ENCODE measurements at regions not wholly inside any gene's neighbourhood (a gene's known extent, or its start where the extent isn't known, plus 50 kb on each side); places are given as distances from the start of the nearest gene placed in this dataset.

DNA sequence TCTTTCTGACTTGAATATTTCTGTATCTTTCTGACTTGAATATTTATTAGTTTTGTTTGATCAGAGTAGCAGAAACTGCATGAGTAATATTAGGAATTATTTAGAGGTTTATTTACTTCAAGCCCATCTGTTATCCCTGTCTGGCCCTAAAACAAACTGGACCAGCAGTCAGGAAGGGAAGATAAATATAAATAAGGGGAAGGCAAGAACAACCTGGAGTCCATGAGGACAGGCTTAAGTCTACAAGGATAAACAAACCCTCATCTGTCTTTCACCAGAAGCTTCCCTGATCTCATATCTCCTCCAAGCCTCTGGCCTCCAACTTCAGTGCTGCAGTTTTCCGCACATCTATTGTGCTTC, 524.9 kb downstream of the CENPC start:
- Histone ChIP-seq H3K79me2 (ENCODE audit: control insufficient read depth, insufficient read depth, low read length) (no peaks in the 10 kb centered on the region), H3K27ac (ENCODE audit: insufficient read depth, low read length) (no peak overlapping the region), H3K9ac (ENCODE audit: insufficient read depth, low read length) (no peak overlapping the region), H4K20me1 (ENCODE audit: control insufficient read depth, extremely low read depth, insufficient read depth, low read length) (no peaks in the 10 kb centered on the region), H3K4me1 (ENCODE audit: control insufficient read depth, extremely low read depth, insufficient read depth, low read length) (no peaks in the 10 kb centered on the region), H3K4me3 (replicated peaks in 1 of 4; ENCODE audit: control extremely low read depth in 1 of 4, insufficient read depth in 1 of 4, low read depth in 3 of 4, low read length in 4 of 4) (no peak overlapping the region), H3K9me3 (ENCODE audit: control insufficient read depth, insufficient read depth, low read depth, low read length) (no peaks in the 10 kb centered on the region), H3K4me2 (ENCODE audit: extremely low read depth, insufficient read depth, low read length) (no peak overlapping the region), H2AFZ (ENCODE audit: low read length) (no peak overlapping the region), H3K36me3 (ENCODE audit: control insufficient read depth, insufficient read depth, low read length) (no peaks in the 10 kb centered on the region), H3K27me3 (ENCODE audit: control insufficient read depth, insufficient read depth, low read length) (no peaks in the 10 kb centered on the region)
- DNase-seq (ENCODE audit: low read depth in 2 of 2) = peak in 1 of 2 donors; percentile 18
- TF ChIP-seq, protein P1, sequence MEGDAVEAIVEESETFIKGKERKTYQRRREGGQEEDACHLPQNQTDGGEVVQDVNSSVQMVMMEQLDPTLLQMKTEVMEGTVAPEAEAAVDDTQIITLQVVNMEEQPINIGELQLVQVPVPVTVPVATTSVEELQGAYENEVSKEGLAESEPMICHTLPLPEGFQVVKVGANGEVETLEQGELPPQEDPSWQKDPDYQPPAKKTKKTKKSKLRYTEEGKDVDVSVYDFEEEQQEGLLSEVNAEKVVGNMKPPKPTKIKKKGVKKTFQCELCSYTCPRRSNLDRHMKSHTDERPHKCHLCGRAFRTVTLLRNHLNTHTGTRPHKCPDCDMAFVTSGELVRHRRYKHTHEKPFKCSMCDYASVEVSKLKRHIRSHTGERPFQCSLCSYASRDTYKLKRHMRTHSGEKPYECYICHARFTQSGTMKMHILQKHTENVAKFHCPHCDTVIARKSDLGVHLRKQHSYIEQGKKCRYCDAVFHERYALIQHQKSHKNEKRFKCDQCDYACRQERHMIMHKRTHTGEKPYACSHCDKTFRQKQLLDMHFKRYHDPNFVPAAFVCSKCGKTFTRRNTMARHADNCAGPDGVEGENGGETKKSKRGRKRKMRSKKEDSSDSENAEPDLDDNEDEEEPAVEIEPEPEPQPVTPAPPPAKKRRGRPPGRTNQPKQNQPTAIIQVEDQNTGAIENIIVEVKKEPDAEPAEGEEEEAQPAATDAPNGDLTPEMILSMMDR (conservative IDR thresholded peaks at IDR 0.05 in 1 of 2, IDR thresholded peaks at IDR 0.05 in 1 of 2; ENCODE audit: low read depth in 1 of 2, low read length in 2 of 2) = no peak

DNA sequence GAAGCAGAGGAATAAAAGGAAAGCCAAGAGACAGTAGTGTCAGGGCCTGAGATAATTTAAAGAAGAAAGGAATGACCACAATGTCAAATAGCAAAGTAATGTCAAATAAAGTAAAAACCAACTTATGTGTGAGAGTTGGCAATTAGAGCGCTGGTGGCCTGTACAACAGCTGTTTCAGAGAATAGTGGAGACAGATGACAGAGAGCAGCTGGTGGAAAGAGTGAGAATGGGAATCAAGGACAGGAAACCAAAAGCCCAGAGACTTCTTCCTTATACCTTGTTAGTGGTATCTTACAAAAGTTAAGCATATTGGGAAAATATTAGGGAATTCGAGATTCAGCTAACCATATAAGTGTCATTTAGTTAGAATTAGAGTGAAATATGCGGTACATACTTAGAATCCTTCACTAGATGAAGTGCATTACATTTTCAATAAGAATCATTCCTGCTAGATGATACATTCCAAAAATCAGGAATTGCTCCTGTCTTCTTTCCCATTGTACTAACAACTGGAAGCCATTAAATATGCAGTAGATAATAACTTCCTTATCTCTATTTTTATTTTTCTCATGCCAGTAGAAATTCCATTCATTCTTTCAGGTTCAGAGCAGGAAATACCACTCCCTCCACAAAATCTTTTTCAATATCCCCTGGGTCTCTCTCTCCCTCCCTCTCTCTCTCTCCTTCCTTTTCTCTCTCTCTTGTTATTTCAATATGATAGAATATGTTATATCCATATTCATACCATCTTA, 525.4 kb downstream of the CENPC start:
- H3K4me3 ChIP-seq (replicated peaks in 1 of 4; ENCODE audit: control extremely low read depth in 1 of 4, insufficient read depth in 1 of 4, low read depth in 3 of 4, low read length in 4 of 4) = no peak overlapping the region
- no peak for TF ChIP-seq EZH2 (IDR thresholded peaks at IDR 0.05; ENCODE audit: low read length, missing control alignments)
- TF ChIP-seq, protein P1 (conservative IDR thresholded peaks at IDR 0.05 in 1 of 2, IDR thresholded peaks at IDR 0.05 in 1 of 2; ENCODE audit: low read depth in 1 of 2, low read length in 2 of 2) = no peak
- no peak overlapping the region for H3K4me2 ChIP-seq (ENCODE audit: extremely low read depth, insufficient read depth, low read length)
- H3K79me2 ChIP-seq (ENCODE audit: control insufficient read depth, insufficient read depth, low read length) = no peaks in the 10 kb centered on the region
- H4K20me1 ChIP-seq (ENCODE audit: control insufficient read depth, extremely low read depth, insufficient read depth, low read length) = no peaks in the 10 kb centered on the region
- H3K4me1 ChIP-seq (ENCODE audit: control insufficient read depth, extremely low read depth, insufficient read depth, low read length) = no peaks in the 10 kb centered on the region
- H3K27me3 ChIP-seq (ENCODE audit: control insufficient read depth, insufficient read depth, low read length) = no peaks in the 10 kb centered on the region
- no peak overlapping the region for H3K27ac ChIP-seq (ENCODE audit: insufficient read depth, low read length)
- no peaks in the 10 kb centered on the region for H3K36me3 ChIP-seq (ENCODE audit: control insufficient read depth, insufficient read depth, low read length)
- no peak overlapping the region for H2AFZ ChIP-seq (ENCODE audit: low read length)
- no peak overlapping the region for H3K9ac ChIP-seq (ENCODE audit: insufficient read depth, low read length)
- no peaks in the 10 kb centered on the region for H3K9me3 ChIP-seq (ENCODE audit: control insufficient read depth, insufficient read depth, low read depth, low read length)
- peak in 1 of 2 donors; percentile 55 for DNase-seq (ENCODE audit: low read depth in 2 of 2)

DNA sequence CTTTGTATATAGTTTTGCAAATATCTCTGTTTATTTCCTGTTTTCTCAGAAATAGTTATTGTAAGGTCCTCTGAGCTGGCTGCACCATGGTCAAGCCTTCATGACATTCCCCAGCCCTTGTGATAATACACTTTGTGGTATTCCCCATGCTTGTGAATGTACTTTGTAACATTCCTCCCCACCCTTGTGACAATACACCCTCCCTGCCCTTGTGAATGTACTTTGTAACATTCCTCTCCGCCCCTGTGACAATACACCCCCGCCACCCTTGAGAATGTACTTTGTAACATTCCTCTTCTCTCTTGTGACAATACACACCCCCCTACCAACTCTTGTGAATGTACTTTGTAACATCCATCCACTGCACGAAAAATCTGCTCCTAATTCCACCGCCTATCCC, 530.7 kb downstream of the CENPC start:
- TF ChIP-seq EZH2 (IDR thresholded peaks at IDR 0.05; ENCODE audit: low read length, missing control alignments) = no peak
- TF ChIP-seq, protein P1 (conservative IDR thresholded peaks at IDR 0.05 in 1 of 2, IDR thresholded peaks at IDR 0.05 in 1 of 2; ENCODE audit: low read depth in 1 of 2, low read length in 2 of 2) = no peak
- no peaks in the 10 kb centered on the region for H3K79me2 ChIP-seq (ENCODE audit: control insufficient read depth, insufficient read depth, low read length)
- no peak overlapping the region for H3K27ac ChIP-seq (ENCODE audit: insufficient read depth, low read length)
- DNase-seq (ENCODE audit: low read depth in 2 of 2) = no peak
- no peak overlapping the region for H3K4me3 ChIP-seq (replicated peaks in 1 of 4; ENCODE audit: control extremely low read depth in 1 of 4, insufficient read depth in 1 of 4, low read depth in 3 of 4, low read length in 4 of 4)
- H3K4me2 ChIP-seq (ENCODE audit: extremely low read depth, insufficient read depth, low read length) = no peak overlapping the region
- no peak overlapping the region for H3K9ac ChIP-seq (ENCODE audit: insufficient read depth, low read length)
- H3K4me1 ChIP-seq (ENCODE audit: control insufficient read depth, extremely low read depth, insufficient read depth, low read length) = no peaks in the 10 kb centered on the region
- no peaks in the 10 kb centered on the region for H4K20me1 ChIP-seq (ENCODE audit: control insufficient read depth, extremely low read depth, insufficient read depth, low read length)
- H3K36me3 ChIP-seq (ENCODE audit: control insufficient read depth, insufficient read depth, low read length) = no peaks in the 10 kb centered on the region
- H3K9me3 ChIP-seq (ENCODE audit: control insufficient read depth, insufficient read depth, low read depth, low read length) = no peaks in the 10 kb centered on the region
- no peak overlapping the region for H2AFZ ChIP-seq (ENCODE audit: low read length)
- no peaks in the 10 kb centered on the region for H3K27me3 ChIP-seq (ENCODE audit: control insufficient read depth, insufficient read depth, low read length)
